Lung (tissue), 11 donors: ENCODE measurements at regions not wholly inside any gene's neighbourhood (a gene's known extent, or its start where the extent isn't known, plus 50 kb on each side); places are given as distances from the start of the nearest gene placed in this dataset.

Source experiments
- ATAC-seq: fragments of 200-7000 bp; cut with Tn5 transposase; one replicate; pipeline ENCODE4 v1.9.1; 2020; ENCODE audit warnings: moderate number of reproducible peaks; ENCODE audit not compliant: insufficient read depth, low FRiP score
- DNase-seq, 3 donors: peaks; one replicate each; pipeline ENCODE4 v3.0.0-alpha.2; 2013 to 2017
- H3K27ac ChIP-seq, 2 donors: one replicate each; pipeline ENCODE4 v1.5.1; 2013; ENCODE audit warnings: mild to moderate bottlenecking in 2 of 2, moderate library complexity in 2 of 2, control low read depth in 1 of 2, inconsistent platforms in 1 of 2, low read depth in 1 of 2, low read length in 1 of 2
- H3K27me3 ChIP-seq, 3 donors: one replicate each; pipeline ENCODE4 v1.5.1; 2013; ENCODE audit warnings: low read length in 2 of 3; ENCODE audit not compliant: control insufficient read depth in 3 of 3, insufficient read depth in 3 of 3
- H3K36me3 ChIP-seq, 4 donors: one replicate each; pipeline ENCODE4 v1.5.1; 2013; ENCODE audit warnings: low read length in 4 of 4, mild to moderate bottlenecking in 1 of 4, moderate library complexity in 1 of 4; ENCODE audit not compliant: control insufficient read depth in 4 of 4, insufficient read depth in 4 of 4
- H3K4me1 ChIP-seq, 5 donors: one replicate each; pipeline ENCODE4 v1.5.1; 2013; ENCODE audit warnings: low read length in 5 of 5, mild to moderate bottlenecking in 2 of 5, moderate library complexity in 1 of 5; ENCODE audit not compliant: control insufficient read depth in 5 of 5, insufficient read depth in 5 of 5
- H3K4me3 ChIP-seq: one replicate; pipeline ENCODE4 v1.5.1; 2013; ENCODE audit warnings: mild to moderate bottlenecking, control low read depth, moderate library complexity
- H3K9ac ChIP-seq, 2 donors: one replicate each; pipeline ENCODE4 v1.5.1; 2013; ENCODE audit warnings: low read length in 2 of 2, control low read depth in 1 of 2; ENCODE audit not compliant: insufficient read depth in 1 of 2
- H3K9me3 ChIP-seq, 4 donors: one replicate each; pipeline ENCODE4 v1.5.1; 2013; ENCODE audit warnings: low read length in 3 of 4, mild to moderate bottlenecking in 1 of 4, moderate library complexity in 1 of 4; ENCODE audit not compliant: control insufficient read depth in 4 of 4, insufficient read depth in 3 of 4
- CTCF ChIP-seq: IDR thresholded peaks from 2 replicates; pipeline ENCODE4 v1.5.1; 2012; ENCODE audit warnings: mild to moderate bottlenecking; ENCODE audit errors: control extremely low read depth, extremely low read depth
- WGBS, 2 donors: extraction: QIAGEN DNeasy Blood & Tissue Kit; methylation state at CpG; one replicate each; pipeline ENCODE4 v1.1.7; 2013; 5-methylcytosine and 5-hydroxymethylcytosine counted together
- donor health status: control.
- donor health status: control.
- donor health status: Bipolar disorder and iron deficiency.
- donor health status: healthy.
- donor health status: DM: yes; HTN: yes; CAD: no.

GRCh38 chr11:115695677-115696364, 191.6 kb upstream of the CADM1 start:
- 66 to 75% methylated on average over 5 of the region's 5 CpGs for WGBS, 2 donors
- no peak overlapping the region for H3K9ac ChIP-seq
- no peaks in the 10 kb centered on the region for H3K36me3 ChIP-seq
- H3K27me3 ChIP-seq: no peaks in the 10 kb centered on the region
- TF ChIP-seq CTCF: no peak
- H3K4me3 ChIP-seq: no peak overlapping the region
- peaks cover 0 to 22% (median 7%) of the 10 kb centered on the region in 5 donors for H3K4me1 ChIP-seq
- ATAC-seq: no peak
- H3K9me3 ChIP-seq: peaks cover 0 to 2% (median 0%) of the 10 kb centered on the region in 4 donors
- H3K27ac ChIP-seq: no peak overlapping the region
- DNase-seq: no peak

DNA sequence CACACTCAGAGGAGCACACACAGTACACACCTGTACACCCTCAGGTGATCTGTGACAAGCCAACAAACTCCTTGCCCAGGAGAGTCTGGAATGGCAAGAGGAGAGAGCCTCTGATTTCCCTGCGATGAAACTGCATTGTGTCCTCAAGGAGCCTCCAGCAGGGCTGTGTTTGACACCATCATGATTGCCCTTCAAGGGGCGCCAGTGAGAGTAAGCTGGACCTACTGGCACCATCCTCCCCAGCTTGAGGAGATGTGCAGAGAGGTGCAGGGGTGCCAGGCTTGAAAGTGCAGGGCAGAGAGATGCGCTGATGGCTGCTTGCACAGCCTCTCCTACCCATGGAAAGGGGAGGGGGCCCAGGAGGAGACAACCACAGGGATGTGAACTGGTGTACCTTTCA, 188.8 kb upstream of the CADM1 start:
- ATAC-seq (no peak), DNase-seq (no peak)
- TF ChIP-seq CTCF: no peak
- Histone ChIP-seq H3K36me3 (no peaks in the 10 kb centered on the region), H3K27ac (no peak overlapping the region), H3K4me1 (peaks cover 0 to 14% (median 0%) of the 10 kb centered on the region in 5 donors), H3K9ac (no peak overlapping the region), H3K27me3 (no peaks in the 10 kb centered on the region), H3K4me3 (no peak overlapping the region), H3K9me3 (peaks cover 0 to 2% (median 0%) of the 10 kb centered on the region in 4 donors)
- 85 to 89% methylated on average over 3 of the region's 3 CpGs for WGBS, 2 donors

GRCh38 chr11:115691030-115691429, 186.8 kb upstream of the CADM1 start:
- no peaks in the 10 kb centered on the region for H3K9me3 ChIP-seq
- H3K4me1 ChIP-seq: peaks cover 0 to 8% (median 0%) of the 10 kb centered on the region in 5 donors
- TF ChIP-seq CTCF: no peak
- H3K36me3 ChIP-seq: no peaks in the 10 kb centered on the region
- no peak overlapping the region for H3K9ac ChIP-seq
- no peak overlapping the region for H3K4me3 ChIP-seq
- ATAC-seq (no peak), DNase-seq (no peak)
- no peak overlapping the region for H3K27ac ChIP-seq
- WGBS, 2 donors: 81 to 92% methylated on average over 3 of the region's 3 CpGs
- H3K27me3 ChIP-seq: no peaks in the 10 kb centered on the region

GRCh38 chr11:115687934-115688333, 183.7 kb upstream of the CADM1 start:
- ATAC-seq (no peak), DNase-seq (no peak)
- H3K27ac ChIP-seq: no peak overlapping the region
- H3K4me3 ChIP-seq: no peak overlapping the region
- WGBS, 2 donors: 40 to 55% methylated on average over 5 of the region's 5 CpGs
- H3K36me3 ChIP-seq: no peaks in the 10 kb centered on the region
- no peaks in the 10 kb centered on the region for H3K9me3 ChIP-seq
- no peak overlapping the region for H3K9ac ChIP-seq
- TF ChIP-seq CTCF: no peak
- H3K27me3 ChIP-seq: no peaks in the 10 kb centered on the region
- H3K4me1 ChIP-seq: peaks cover 0 to 3% (median 0%) of the 10 kb centered on the region in 5 donors
